ENCODE measurements at regions not wholly inside any gene's neighbourhood (a gene's known extent, or its start where the extent isn't known, plus 50 kb on each side); places are given as distances from the start of the nearest gene placed in this dataset.

DNA sequence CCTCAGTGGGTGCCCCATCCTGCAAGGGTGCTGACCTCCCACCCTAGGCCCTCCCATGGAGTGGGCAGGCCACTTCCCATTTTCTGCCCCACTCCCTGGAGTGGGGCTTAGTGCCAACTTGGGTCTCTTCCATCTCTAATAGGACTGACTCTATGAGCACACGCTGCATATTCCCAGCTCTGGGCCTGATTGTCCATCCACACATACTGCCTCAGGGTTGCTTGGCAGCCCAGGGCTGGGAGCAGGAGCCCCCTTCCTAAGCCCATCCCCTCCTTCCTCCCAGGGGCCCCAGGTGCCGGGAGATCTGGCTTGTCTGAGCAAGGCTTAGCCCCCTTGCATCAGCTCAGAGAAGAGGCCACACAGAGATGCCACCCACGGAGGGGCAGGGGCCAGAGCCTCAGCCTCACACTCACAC, 55.1 kb downstream of the PJA1 start:
- Histone ChIP-seq H3K27ac (ENCODE audit: low read depth, low read length) (no peak overlapping the region), H3K9me3 (ENCODE audit: control insufficient read depth, insufficient read depth, low read length) (no peaks in the 10 kb centered on the region), H3K27me3 (ENCODE audit: control insufficient read depth, insufficient read depth, low read length) (no peaks in the 10 kb centered on the region), H3K4me3 (ENCODE audit: low read depth, low read length) (no peak overlapping the region)
- ChIA-PET CTCF (no interaction called here), POLR2A (interaction anchor here (0.7 to 1.7 kb wide), 2 partner anchors 279 to 281 kb away, joined by 3 to 4 read pairs; partner anchors contain the start of gene EFNB1)
- TF ChIP-seq, protein P1, sequence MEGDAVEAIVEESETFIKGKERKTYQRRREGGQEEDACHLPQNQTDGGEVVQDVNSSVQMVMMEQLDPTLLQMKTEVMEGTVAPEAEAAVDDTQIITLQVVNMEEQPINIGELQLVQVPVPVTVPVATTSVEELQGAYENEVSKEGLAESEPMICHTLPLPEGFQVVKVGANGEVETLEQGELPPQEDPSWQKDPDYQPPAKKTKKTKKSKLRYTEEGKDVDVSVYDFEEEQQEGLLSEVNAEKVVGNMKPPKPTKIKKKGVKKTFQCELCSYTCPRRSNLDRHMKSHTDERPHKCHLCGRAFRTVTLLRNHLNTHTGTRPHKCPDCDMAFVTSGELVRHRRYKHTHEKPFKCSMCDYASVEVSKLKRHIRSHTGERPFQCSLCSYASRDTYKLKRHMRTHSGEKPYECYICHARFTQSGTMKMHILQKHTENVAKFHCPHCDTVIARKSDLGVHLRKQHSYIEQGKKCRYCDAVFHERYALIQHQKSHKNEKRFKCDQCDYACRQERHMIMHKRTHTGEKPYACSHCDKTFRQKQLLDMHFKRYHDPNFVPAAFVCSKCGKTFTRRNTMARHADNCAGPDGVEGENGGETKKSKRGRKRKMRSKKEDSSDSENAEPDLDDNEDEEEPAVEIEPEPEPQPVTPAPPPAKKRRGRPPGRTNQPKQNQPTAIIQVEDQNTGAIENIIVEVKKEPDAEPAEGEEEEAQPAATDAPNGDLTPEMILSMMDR (IDR thresholded peaks at IDR 0.05; ENCODE audit: low read depth, low read length), result no peak
- DNase-seq (ENCODE audit: low read depth, low spot score), result no peak

DNA sequence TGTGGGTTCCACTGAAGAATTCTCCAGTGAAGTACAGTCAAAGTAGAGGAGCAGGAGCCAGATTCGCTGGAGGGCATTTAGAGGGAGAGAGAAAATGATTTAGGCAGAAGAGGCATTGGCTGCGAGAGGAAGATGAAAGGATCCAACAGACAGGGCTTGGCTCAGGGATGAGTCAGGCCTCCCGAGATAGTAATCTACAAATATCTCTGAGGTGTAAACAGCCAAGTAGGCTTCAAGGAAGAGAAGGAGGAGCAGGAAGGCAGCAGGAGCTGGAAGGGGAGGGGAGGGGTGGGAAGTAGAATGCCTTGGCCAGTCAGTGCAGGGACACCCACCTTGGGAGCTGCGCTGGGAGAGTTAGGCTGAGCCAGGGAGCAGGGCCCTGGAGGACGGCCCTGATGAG, 55.5 kb downstream of the PJA1 start:
- Histone ChIP-seq H3K27ac (ENCODE audit: low read depth, low read length) (no peak overlapping the region), H3K4me3 (ENCODE audit: low read depth, low read length) (no peak overlapping the region), H3K27me3 (ENCODE audit: control insufficient read depth, insufficient read depth, low read length) (no peaks in the 10 kb centered on the region), H3K9me3 (ENCODE audit: control insufficient read depth, insufficient read depth, low read length) (no peaks in the 10 kb centered on the region)
- ChIA-PET POLR2A (interaction anchor here (0.7 to 1.7 kb wide), 2 partner anchors 279 to 281 kb away, joined by 3 to 4 read pairs; partner anchors contain the start of gene EFNB1), CTCF (no interaction called here)
- TF ChIP-seq, protein P1 (IDR thresholded peaks at IDR 0.05; ENCODE audit: low read depth, low read length), result no peak
- peak; percentile 34 for DNase-seq (ENCODE audit: low read depth, low spot score)

DNA sequence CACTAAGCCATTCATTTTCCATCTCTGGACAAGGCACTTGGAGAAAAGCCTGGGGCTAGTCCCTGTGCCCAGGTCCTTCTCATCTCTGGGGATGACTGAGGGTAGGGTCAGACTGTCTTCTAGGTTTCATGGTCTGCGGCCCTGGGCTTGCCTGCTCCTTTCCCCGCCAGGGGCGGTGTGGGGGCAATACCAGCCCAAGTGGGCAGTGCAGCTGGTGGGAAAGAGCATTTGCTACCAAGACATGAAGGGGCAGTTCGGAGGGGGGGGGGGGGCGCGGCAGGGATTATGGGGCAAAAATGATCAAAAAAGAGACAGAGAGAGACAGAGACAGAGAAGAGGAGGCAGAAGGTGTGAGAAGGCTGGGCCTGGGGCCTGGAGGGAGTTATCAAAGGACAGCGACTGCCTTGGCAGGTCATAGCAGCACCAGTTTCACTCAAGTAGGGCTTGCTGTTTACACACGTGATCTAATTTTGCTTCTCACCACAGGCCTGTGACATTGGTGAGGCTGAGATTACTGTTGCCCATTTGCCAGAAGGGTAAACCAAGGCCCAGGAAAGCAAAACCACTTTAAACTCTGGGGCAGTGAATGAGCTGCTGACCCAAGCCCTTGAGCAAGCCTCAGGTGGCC, 56.1 kb downstream of the PJA1 start:
- Histone ChIP-seq H3K4me3 (ENCODE audit: low read depth, low read length) (no peak overlapping the region), H3K27me3 (ENCODE audit: control insufficient read depth, insufficient read depth, low read length) (no peaks in the 10 kb centered on the region), H3K9me3 (ENCODE audit: control insufficient read depth, insufficient read depth, low read length) (no peaks in the 10 kb centered on the region), H3K27ac (ENCODE audit: low read depth, low read length) (no peak overlapping the region)
- CTCF ChIA-PET, result no interaction called here
- no peak for DNase-seq (ENCODE audit: low read depth, low spot score)
- TF ChIP-seq, protein P1 (IDR thresholded peaks at IDR 0.05; ENCODE audit: low read depth, low read length), result no peak
- POLR2A ChIA-PET, result interaction anchor here (1.7 kb wide), 1 partner anchor 280 kb away, joined by 4 read pairs; the partner anchor contains the start of gene EFNB1

DNA sequence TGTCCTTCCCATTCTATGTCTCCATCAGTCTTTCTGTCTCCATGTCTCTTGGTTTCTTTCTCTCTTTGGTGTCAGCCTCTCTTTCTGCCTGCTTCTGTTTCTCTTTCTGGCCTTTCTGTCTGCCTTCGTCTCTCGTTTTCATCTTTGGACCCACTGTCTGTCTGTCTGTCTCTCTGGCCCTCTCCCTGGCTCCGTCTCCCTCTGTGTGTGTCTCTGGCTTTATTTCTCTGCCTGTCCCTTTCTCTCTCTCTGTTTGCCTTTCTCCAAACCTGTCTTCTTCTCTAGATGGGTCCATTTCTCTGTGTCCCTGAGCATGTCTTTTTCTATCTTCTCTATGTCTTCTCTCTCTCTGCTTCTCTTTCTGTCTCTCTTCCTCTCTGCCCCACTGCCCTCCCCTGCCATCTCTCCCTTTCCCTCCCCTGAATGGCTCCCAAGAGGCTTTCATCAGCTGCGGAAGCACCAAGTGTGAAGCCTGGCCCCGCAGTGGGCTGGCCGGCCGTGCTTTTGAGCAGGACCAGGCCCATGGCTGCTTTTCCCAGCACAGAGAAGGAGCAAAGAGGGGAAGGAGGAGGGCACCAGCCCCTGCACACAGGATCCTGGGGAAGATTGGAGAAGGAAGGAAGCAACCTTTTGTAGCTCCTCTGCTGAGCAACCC, 57.4 kb downstream of the PJA1 start:
- H3K4me3 ChIP-seq (ENCODE audit: low read depth, low read length), result no peak overlapping the region
- TF ChIP-seq, protein P1 (IDR thresholded peaks at IDR 0.05; ENCODE audit: low read depth, low read length), result no peak
- DNase-seq (ENCODE audit: low read depth, low spot score), result no peak
- ChIA-PET POLR2A (no interaction called here), CTCF (no interaction called here)
- H3K27me3 ChIP-seq (ENCODE audit: control insufficient read depth, insufficient read depth, low read length), result no peaks in the 10 kb centered on the region
- no peaks in the 10 kb centered on the region for H3K9me3 ChIP-seq (ENCODE audit: control insufficient read depth, insufficient read depth, low read length)
- no peak overlapping the region for H3K27ac ChIP-seq (ENCODE audit: low read depth, low read length)

DNA sequence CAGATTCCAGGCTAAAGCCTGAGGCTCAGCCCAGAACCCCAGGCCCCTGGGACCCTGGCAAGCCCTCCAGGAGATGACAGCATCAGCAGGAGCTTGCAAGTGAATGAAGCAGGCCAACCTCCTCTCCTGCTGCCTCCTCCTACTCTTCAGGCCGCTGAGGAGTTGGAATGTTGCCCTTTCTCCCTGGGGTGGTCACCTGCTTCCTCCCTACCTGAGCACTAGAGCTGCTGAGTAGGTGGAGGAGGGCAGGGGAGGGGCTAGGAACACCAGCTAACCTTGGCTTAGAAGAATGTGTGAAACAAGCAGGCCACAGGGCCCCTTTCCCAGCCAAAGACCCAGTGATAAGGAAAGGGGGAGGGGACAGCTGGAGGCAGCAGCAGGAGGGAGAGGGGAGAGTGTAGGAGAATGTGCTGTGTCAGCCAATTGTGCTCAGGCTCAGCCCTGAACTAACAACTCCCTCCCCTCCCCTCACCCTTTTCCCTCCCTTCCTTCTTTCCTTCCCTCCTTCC, 58.0 kb downstream of the PJA1 start:
- Histone ChIP-seq H3K27ac (ENCODE audit: low read depth, low read length) (no peak overlapping the region), H3K27me3 (ENCODE audit: control insufficient read depth, insufficient read depth, low read length) (no peaks in the 10 kb centered on the region), H3K4me3 (ENCODE audit: low read depth, low read length) (no peak overlapping the region), H3K9me3 (ENCODE audit: control insufficient read depth, insufficient read depth, low read length) (no peaks in the 10 kb centered on the region)
- POLR2A ChIA-PET, result no interaction called here
- TF ChIP-seq, protein P1 (IDR thresholded peaks at IDR 0.05; ENCODE audit: low read depth, low read length), result no peak
- no peak for DNase-seq (ENCODE audit: low read depth, low spot score)
- CTCF ChIA-PET, result no interaction called here
